IMR-90 (cell line): ENCODE measurements at regions not wholly inside any gene's neighbourhood (a gene's known extent, or its start where the extent isn't known, plus 50 kb on each side); places are given as distances from the start of the nearest gene placed in this dataset.

Experiments
- ATAC-seq: fragments of 200-7000 bp; cut with Tn5 transposase; 2 replicates; pipeline ENCODE4 v1.9.1; 2020; ENCODE audit warnings: low read depth, mild to moderate bottlenecking, moderate library complexity
- BruUV-seq: library from RNA; stranded (reverse); fragments of 400-500 nt; replicated peaks from 2 replicates; lab custom pipeline; 2021; lab: Mats Ljungman, UMichigan
- CTCF ChIA-PET: fragments of 300-600 bp; formaldehyde crosslinking; extraction: SDS; loops from one replicate; lab custom pipeline; 2021; ENCODE audit warnings: antibody characterized with exemption; lab: Yijun Ruan, JAX
- POLR2A ChIA-PET: fragments of 300-600 bp; sonication (Branson Sonifier 250); formaldehyde crosslinking; loops from one replicate; lab custom pipeline; 2022; ENCODE audit warnings: antibody characterized with exemption; ENCODE audit not compliant: unreplicated experiment; lab: Charles Lee
- DNase-seq: peaks from one replicate; pipeline ENCODE4 v3.0.0; 2013
- H2AFZ ChIP-seq: replicated peaks from 2 replicates; pipeline ENCODE3; 2013; ENCODE audit warnings: low read length, mild to moderate bottlenecking; ENCODE audit not compliant: poor library complexity
- H2AK5ac ChIP-seq: 2 replicates; pipeline ENCODE4 v1.6.1; 2013; ENCODE audit warnings: low read depth, low read length, inconsistent platforms
- H2AK9ac ChIP-seq: replicated peaks from 2 replicates; pipeline ENCODE3; 2013; ENCODE audit warnings: mild to moderate bottlenecking, low read depth, low read length, moderate library complexity; ENCODE audit not compliant: poor library complexity
- H2BK120ac ChIP-seq: 2 replicates; pipeline ENCODE4 v1.6.1; 2013; ENCODE audit warnings: low read depth, low read length, inconsistent platforms
- H2BK15ac ChIP-seq: 3 replicates; pipeline ENCODE4 v1.6.1; 2013; ENCODE audit warnings: low read depth, low read length, inconsistent platforms
- H2BK20ac ChIP-seq: 2 replicates; pipeline ENCODE4 v1.6.1; 2013; ENCODE audit warnings: low read depth, mild to moderate bottlenecking, inconsistent platforms, low read length, moderate library complexity
- H2BK5ac ChIP-seq: 2 replicates; pipeline ENCODE4 v1.6.1; 2013; ENCODE audit warnings: mild to moderate bottlenecking, low read depth, low read length, inconsistent platforms; ENCODE audit not compliant: poor library complexity, severe bottlenecking
- H3K14ac ChIP-seq: replicated peaks from 2 replicates; pipeline ENCODE4 v1.6.1; 2013; ENCODE audit warnings: low read depth, low read length, inconsistent platforms
- H3K18ac ChIP-seq: 2 replicates; pipeline ENCODE4 v1.6.1; 2013; ENCODE audit warnings: low read depth, low read length, control low read depth
- H3K23ac ChIP-seq: 2 replicates; pipeline ENCODE4 v1.6.1; 2013; ENCODE audit warnings: low read depth, low read length, inconsistent platforms
- H3K27ac ChIP-seq: 2 replicates; pipeline ENCODE4 v1.5.1; 2013; ENCODE audit warnings: mild to moderate bottlenecking, control low read depth, low read length; ENCODE audit not compliant: insufficient read depth
- H3K27me3 ChIP-seq: 2 replicates; pipeline ENCODE4 v1.6.1; 2013; ENCODE audit warnings: low read length; ENCODE audit not compliant: control insufficient read depth, insufficient read depth
- H3K36me3 ChIP-seq: 2 replicates; pipeline ENCODE4 v1.6.1; 2013; ENCODE audit warnings: low read length, mixed read lengths; ENCODE audit not compliant: control insufficient read depth, insufficient read depth
- H3K4ac ChIP-seq: 2 replicates; pipeline ENCODE4 v1.6.1; 2013; ENCODE audit warnings: low read depth, low read length, inconsistent platforms
- H3K4me1 ChIP-seq: 2 replicates; pipeline ENCODE4 v1.6.1; 2013; ENCODE audit warnings: low read length, mixed read lengths; ENCODE audit not compliant: control insufficient read depth, insufficient read depth
- H3K4me2 ChIP-seq: 2 replicates; pipeline ENCODE4 v1.6.1; 2013; ENCODE audit warnings: low read depth, mild to moderate bottlenecking, control low read depth, low read length, moderate library complexity
- H3K4me3 ChIP-seq: 2 replicates; pipeline ENCODE4 v1.5.1; 2013; ENCODE audit warnings: low read depth, mild to moderate bottlenecking, control low read depth, low read length, moderate library complexity; ENCODE audit not compliant: insufficient read depth
- H3K56ac ChIP-seq: 2 replicates; pipeline ENCODE4 v1.6.1; 2013; ENCODE audit warnings: low read length, inconsistent platforms; ENCODE audit not compliant: insufficient read depth; ENCODE audit errors: extremely low read depth
- H3K79me1 ChIP-seq, 2 experiments: 2 replicates each; pipeline ENCODE4 v1.6.1; 2013; ENCODE audit warnings: low read length in 2 of 2, inconsistent platforms in 1 of 2, low read depth in 1 of 2
- H3K9ac ChIP-seq: 2 replicates; pipeline ENCODE4 v1.6.1; 2013; ENCODE audit warnings: low read depth, low read length, control low read depth
- H3K9me1 ChIP-seq: 2 replicates; pipeline ENCODE4 v1.6.1; 2013; ENCODE audit warnings: low read length, inconsistent platforms; ENCODE audit not compliant: insufficient read depth
- H3K9me3 ChIP-seq: 2 replicates; pipeline ENCODE4 v1.6.1; 2013; ENCODE audit warnings: low read length; ENCODE audit not compliant: control insufficient read depth, insufficient read depth
- H4K20me1 ChIP-seq: 2 replicates; pipeline ENCODE4 v1.6.1; 2013; ENCODE audit warnings: low read length, inconsistent platforms; ENCODE audit not compliant: insufficient read depth
- H4K5ac ChIP-seq: 2 replicates; pipeline ENCODE4 v1.6.1; 2013; ENCODE audit warnings: mild to moderate bottlenecking, low read depth, low read length, control low read depth
- H4K8ac ChIP-seq, 2 experiments: 2 replicates each; pipeline ENCODE4 v1.6.1; 2013; ENCODE audit warnings: low read depth in 2 of 2, low read length in 2 of 2, control low read depth in 1 of 2, inconsistent platforms in 1 of 2
- H4K91ac ChIP-seq: 2 replicates; pipeline ENCODE4 v1.6.1; 2013; ENCODE audit warnings: low read depth, low read length, inconsistent platforms; ENCODE audit not compliant: insufficient read depth
- BHLHE40 ChIP-seq: fragments of 150-350 bp; IDR thresholded peaks from 2 replicates; pipeline ENCODE4 v1.6.1; 2016; ENCODE audit warnings: mild to moderate bottlenecking, low read depth, low read length
- CEBPB ChIP-seq: IDR thresholded peaks from 2 replicates; pipeline ENCODE4 v1.6.1; 2012; ENCODE audit warnings: low read depth, low read length, improper control_type of control experiment
- CHD1 ChIP-seq: IDR thresholded peaks from 2 replicates; pipeline ENCODE4 v1.6.1; 2012; ENCODE audit warnings: low read depth, low read length, improper control_type of control experiment
- FOS ChIP-seq: fragments of 150-350 bp; IDR thresholded peaks from 2 replicates; pipeline ENCODE4 v1.6.1; 2016; ENCODE audit warnings: low read depth, low read length
- MAFK ChIP-seq: IDR thresholded peaks from 2 replicates; pipeline ENCODE4 v1.6.1; 2012; ENCODE audit warnings: low read depth, low read length, improper control_type of control experiment
- MAZ ChIP-seq: IDR thresholded peaks from 2 replicates; pipeline ENCODE4 v1.6.1; 2012; ENCODE audit warnings: low read depth, mild to moderate bottlenecking, low read length, improper control_type of control experiment, moderate library complexity, borderline replicate concordance
- MXI1 ChIP-seq: IDR thresholded peaks from 2 replicates; pipeline ENCODE4 v1.6.1; 2012; ENCODE audit warnings: low read depth, mild to moderate bottlenecking, low read length, moderate library complexity, borderline replicate concordance
- NFE2L2 ChIP-seq: fragments of 150-350 bp; IDR thresholded peaks from 2 replicates; pipeline ENCODE4 v1.6.1; 2016; ENCODE audit warnings: low read depth, mild to moderate bottlenecking, low read length
- POLR2A ChIP-seq: IDR thresholded peaks from 2 replicates; pipeline ENCODE4 v1.6.1; 2012; ENCODE audit warnings: mild to moderate bottlenecking, low read depth, low read length
- RAD21 ChIP-seq: IDR thresholded peaks from 2 replicates; pipeline ENCODE4 v1.6.1; 2012; ENCODE audit warnings: low read length, improper control_type of control experiment
- RCOR1 ChIP-seq: IDR thresholded peaks from 2 replicates; pipeline ENCODE4 v1.6.1; 2012; ENCODE audit warnings: mild to moderate bottlenecking, low read length, improper control_type of control experiment; ENCODE audit not compliant: insufficient replicate concordance
- RFX5 ChIP-seq: IDR thresholded peaks from 2 replicates; pipeline ENCODE4 v1.8.0; 2012; ENCODE audit warnings: low read depth, mild to moderate bottlenecking, low read length, moderate library complexity
- SMC3 ChIP-seq: fragments of 150-350 bp; IDR thresholded peaks from 2 replicates; pipeline ENCODE4 v1.6.1; 2016; ENCODE audit warnings: low read depth, mild to moderate bottlenecking, antibody characterized with exemption, low read length, moderate library complexity
- dilution Hi-C: fragments of 300-500 bp; cut with HindIII; formaldehyde crosslinking; loops from one replicate; pipeline ENCODE4 v1.14.3; 2018; ENCODE audit warnings: low sequenced_read_pairs; ENCODE audit not compliant: unreplicated experiment
- in situ Hi-C: fragments of 300-500 bp; cut with MboI; formaldehyde crosslinking; loops from 3 replicates; pipeline ENCODE4 v1.14.3; 2019; ENCODE audit warnings: low sequenced_read_pairs, inconsistent platforms, mixed read lengths
- intact Hi-C: fragments of 100-400 bp; cut with micrococcal nuclease; formaldehyde crosslinking; loops from 2 replicates; pipeline ENCODE4 v1.10.0; 2022
- TF ChIP-seq, protein P1 (sequence below): fragments of 150-350 bp; IDR thresholded peaks from 2 replicates; pipeline ENCODE4 v1.6.1; 2016; ENCODE audit warnings: low read depth, mild to moderate bottlenecking, low read length, moderate library complexity, borderline replicate concordance
- TF ChIP-seq, protein P2 (sequence below): conservative IDR thresholded peaks from 2 replicates; pipeline ENCODE4 v1.5.1; 2012; ENCODE audit warnings: mild to moderate bottlenecking, low read depth, low read length, improper control_type of control experiment
- TF ChIP-seq, protein P3 (sequence below): fragments of 150-350 bp; IDR thresholded peaks from 2 replicates; pipeline ENCODE4 v1.6.1; 2017; ENCODE audit warnings: mild to moderate bottlenecking, antibody characterized with exemption, low read length, low read depth

DNA sequence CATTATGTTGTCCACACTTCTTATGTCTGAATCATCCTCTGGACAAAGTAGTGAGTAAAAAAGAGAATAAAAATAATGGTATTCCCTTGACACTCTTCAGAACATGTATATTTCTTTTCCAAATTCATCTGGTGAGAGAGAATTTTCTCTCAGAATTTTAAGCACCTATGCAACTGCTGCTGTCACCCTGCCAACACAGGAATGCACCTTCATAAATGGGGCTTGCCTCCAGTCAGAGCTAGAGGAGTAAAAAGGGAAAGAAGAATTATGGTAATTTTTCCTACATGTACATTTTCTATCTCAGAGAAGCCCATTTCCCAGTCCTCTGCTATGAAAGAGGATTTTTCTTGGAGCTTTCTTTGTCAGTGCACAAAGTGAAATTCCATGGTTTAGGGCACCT, 92.2 kb upstream of the ALCAM start:
- H3K36me3 ChIP-seq, result no peaks in the 10 kb centered on the region
- H3K18ac ChIP-seq, result no peak overlapping the region
- no peak overlapping the region for H3K4ac ChIP-seq
- H3K9me3 ChIP-seq, result no peaks in the 10 kb centered on the region
- no peak overlapping the region for H2BK15ac ChIP-seq
- ChIA-PET CTCF (no interaction called here), POLR2A (no interaction called here)
- H2BK5ac ChIP-seq, result no peak overlapping the region
- intact Hi-C loops (no loop called here), dilution Hi-C loops (no loop called here), in situ Hi-C loops (no loop called here)
- no peak overlapping the region for H3K23ac ChIP-seq
- no peak overlapping the region for H3K27ac ChIP-seq
- no peaks in the 10 kb centered on the region; the same call in 1 of the 2 replicates for H3K9me1 ChIP-seq
- H3K56ac ChIP-seq, result no peak overlapping the region
- H2BK120ac ChIP-seq, result no peak overlapping the region; the same call in 1 of the 2 replicates
- no peak overlapping the region for H2AK5ac ChIP-seq
- H3K9ac ChIP-seq, result no peak overlapping the region
- no peak overlapping the region for H3K14ac ChIP-seq
- ATAC-seq (no peak), DNase-seq (no peak)
- H4K8ac ChIP-seq, result no peak overlapping the region
- no peaks in the 10 kb centered on the region for H4K20me1 ChIP-seq
- no peak overlapping the region for H4K5ac ChIP-seq
- no peak overlapping the region for H3K4me2 ChIP-seq
- BruUV-seq, result no TSS peak
- H2AFZ ChIP-seq, result no peak overlapping the region
- H2AK9ac ChIP-seq, result no peak overlapping the region
- H3K27me3 ChIP-seq, result no peaks in the 10 kb centered on the region
- H2BK20ac ChIP-seq, result no peak overlapping the region
- no peak overlapping the region for H3K4me3 ChIP-seq
- no peaks in the 10 kb centered on the region for H3K79me1 ChIP-seq
- no peak overlapping the region for H4K91ac ChIP-seq
- peaks cover 3% of the 10 kb centered on the region for H3K4me1 ChIP-seq
- TF ChIP-seq MAZ, result no peak
- TF ChIP-seq, protein P1, sequence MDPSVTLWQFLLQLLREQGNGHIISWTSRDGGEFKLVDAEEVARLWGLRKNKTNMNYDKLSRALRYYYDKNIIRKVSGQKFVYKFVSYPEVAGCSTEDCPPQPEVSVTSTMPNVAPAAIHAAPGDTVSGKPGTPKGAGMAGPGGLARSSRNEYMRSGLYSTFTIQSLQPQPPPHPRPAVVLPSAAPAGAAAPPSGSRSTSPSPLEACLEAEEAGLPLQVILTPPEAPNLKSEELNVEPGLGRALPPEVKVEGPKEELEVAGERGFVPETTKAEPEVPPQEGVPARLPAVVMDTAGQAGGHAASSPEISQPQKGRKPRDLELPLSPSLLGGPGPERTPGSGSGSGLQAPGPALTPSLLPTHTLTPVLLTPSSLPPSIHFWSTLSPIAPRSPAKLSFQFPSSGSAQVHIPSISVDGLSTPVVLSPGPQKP, result no peak
- TF ChIP-seq RFX5, result no peak
- TF ChIP-seq CHD1, result no peak
- TF ChIP-seq RAD21, result no peak
- no peak for TF ChIP-seq NFE2L2
- TF ChIP-seq SMC3, result no peak
- no peak for TF ChIP-seq FOS
- TF ChIP-seq MAFK, result no peak
- no peak for TF ChIP-seq RCOR1
- no peak for TF ChIP-seq CEBPB
- no peak for TF ChIP-seq POLR2A
- TF ChIP-seq BHLHE40, result no peak
- TF ChIP-seq, protein P2, sequence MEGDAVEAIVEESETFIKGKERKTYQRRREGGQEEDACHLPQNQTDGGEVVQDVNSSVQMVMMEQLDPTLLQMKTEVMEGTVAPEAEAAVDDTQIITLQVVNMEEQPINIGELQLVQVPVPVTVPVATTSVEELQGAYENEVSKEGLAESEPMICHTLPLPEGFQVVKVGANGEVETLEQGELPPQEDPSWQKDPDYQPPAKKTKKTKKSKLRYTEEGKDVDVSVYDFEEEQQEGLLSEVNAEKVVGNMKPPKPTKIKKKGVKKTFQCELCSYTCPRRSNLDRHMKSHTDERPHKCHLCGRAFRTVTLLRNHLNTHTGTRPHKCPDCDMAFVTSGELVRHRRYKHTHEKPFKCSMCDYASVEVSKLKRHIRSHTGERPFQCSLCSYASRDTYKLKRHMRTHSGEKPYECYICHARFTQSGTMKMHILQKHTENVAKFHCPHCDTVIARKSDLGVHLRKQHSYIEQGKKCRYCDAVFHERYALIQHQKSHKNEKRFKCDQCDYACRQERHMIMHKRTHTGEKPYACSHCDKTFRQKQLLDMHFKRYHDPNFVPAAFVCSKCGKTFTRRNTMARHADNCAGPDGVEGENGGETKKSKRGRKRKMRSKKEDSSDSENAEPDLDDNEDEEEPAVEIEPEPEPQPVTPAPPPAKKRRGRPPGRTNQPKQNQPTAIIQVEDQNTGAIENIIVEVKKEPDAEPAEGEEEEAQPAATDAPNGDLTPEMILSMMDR, result no peak
- TF ChIP-seq MXI1, result no peak
- TF ChIP-seq, protein P3, sequence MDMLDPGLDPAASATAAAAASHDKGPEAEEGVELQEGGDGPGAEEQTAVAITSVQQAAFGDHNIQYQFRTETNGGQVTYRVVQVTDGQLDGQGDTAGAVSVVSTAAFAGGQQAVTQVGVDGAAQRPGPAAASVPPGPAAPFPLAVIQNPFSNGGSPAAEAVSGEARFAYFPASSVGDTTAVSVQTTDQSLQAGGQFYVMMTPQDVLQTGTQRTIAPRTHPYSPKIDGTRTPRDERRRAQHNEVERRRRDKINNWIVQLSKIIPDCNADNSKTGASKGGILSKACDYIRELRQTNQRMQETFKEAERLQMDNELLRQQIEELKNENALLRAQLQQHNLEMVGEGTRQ, result no peak
